Uterus (tissue), 2 donors: ENCODE measurements at regions not wholly inside any gene's neighbourhood (a gene's known extent, or its start where the extent isn't known, plus 50 kb on each side); places are given as distances from the start of the nearest gene placed in this dataset.

Experiments used
- CTCF ChIP-seq, 4 experiments: fragments of 200-600 bp in 2 of 4; fragments of 450-650 bp in 2 of 4; sonication (generic) in 2 of 4; IDR thresholded peaks; one replicate each; pipeline ENCODE4 v1.5.1; 2016 to 2019; ENCODE audit warnings: antibody characterized with exemption in 4 of 4, mild to moderate bottlenecking in 2 of 4, moderate library complexity in 1 of 4
- POLR2A ChIP-seq, 2 donors: fragments of 450-650 bp; IDR thresholded peaks; one replicate each; pipeline ENCODE4 v1.6.1; 2016; ENCODE audit warnings: antibody characterized with exemption in 2 of 2, mild to moderate bottlenecking in 1 of 2, moderate library complexity in 1 of 2

GRCh38 chr16:49958448-49958847 lies 66.6 kb upstream of the CNEP1R1 start:
- TF ChIP-seq CTCF (IDR thresholded peaks at IDR 0.05), result no peak
- TF ChIP-seq POLR2A (IDR thresholded peaks at IDR 0.05), result no peak
